SK-N-SH treated with all-trans-retinoic acid at 6 μM for 48 hours (cell line): ENCODE measurements at regions not wholly inside any gene's neighbourhood (a gene's known extent, or its start where the extent isn't known, plus 50 kb on each side); places are given as distances from the start of the nearest gene placed in this dataset.

Experiments used
- GLIS3 ChIP-seq: fragments of 250-450 bp; sonication (Bioruptor Pico); IDR thresholded peaks from 2 replicates; pipeline ENCODE4 v1.5.0; 2020; ENCODE audit warnings: mild to moderate bottlenecking, moderate library complexity
- OSR1 ChIP-seq: fragments of 250-450 bp; sonication (Bioruptor Pico); IDR thresholded peaks from 2 replicates; pipeline ENCODE4 v1.8.0; 2022; ENCODE audit warnings: moderate library complexity, mild to moderate bottlenecking, inconsistent platforms

GRCh38 chr13:31873145-31873544 is 133.8 kb downstream of the RXFP2 start:
- TF ChIP-seq GLIS3 (no peak), OSR1 (no peak)
